ENCODE measurements at regions not wholly inside any gene's neighbourhood (a gene's known extent, or its start where the extent isn't known, plus 50 kb on each side); places are given as distances from the start of the nearest gene placed in this dataset.
"Not testable (repeated sequence)": the region's sequence is repeated elsewhere in the genome, so short reads cannot be mapped to it uniquely, and the experiment has no call there.

DNA sequence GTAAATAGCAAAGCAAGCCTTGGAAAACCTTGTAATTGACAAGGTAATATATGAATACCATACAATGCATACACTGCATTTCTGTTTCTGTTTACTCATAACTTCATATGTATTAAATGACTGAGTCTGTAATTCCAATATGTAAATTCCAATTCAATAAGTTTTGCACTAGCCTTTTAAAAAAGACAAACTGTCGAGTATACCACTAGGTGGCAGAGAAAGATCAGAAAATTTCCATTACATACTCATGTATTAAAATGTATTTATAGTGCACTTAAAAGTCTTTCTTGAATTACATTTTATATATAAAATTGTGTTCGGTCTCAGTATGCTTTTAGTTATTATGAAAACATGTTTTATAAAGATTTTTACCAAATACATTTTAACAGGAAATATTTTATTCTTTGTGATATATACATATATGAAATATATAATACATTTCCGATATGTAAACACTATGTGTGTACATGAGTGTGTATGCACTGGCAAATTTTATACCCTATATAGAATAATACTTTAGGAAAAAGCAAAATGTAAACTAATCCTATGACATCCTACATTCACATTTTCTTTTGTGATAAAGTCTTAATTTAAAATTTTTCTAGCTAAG is 216.8 kb downstream of the VGLL3 start:
- no peak overlapping the region for H3K27ac Mint-ChIP-seq
- Histone ChIP-seq H3K4me3 (ENCODE audit: low read depth, low read length) (no peak overlapping the region), H3K27ac (ENCODE audit: insufficient read depth, low read length, poor library complexity, severe bottlenecking) (no peak overlapping the region), H3K9me3 (ENCODE audit: control insufficient read depth in 2 of 2, low read length in 2 of 2) (no peaks in the 10 kb centered on the region), H3K27me3 (ENCODE audit: control insufficient read depth, insufficient read depth, low read length) (no peaks in the 10 kb centered on the region), H3K36me3 (ENCODE audit: control insufficient read depth, insufficient read depth, low read length) (no peaks in the 10 kb centered on the region), H3K4me1 (ENCODE audit: control insufficient read depth, insufficient read depth, low read length, poor library complexity, severe bottlenecking) (no peaks in the 10 kb centered on the region)
- H3K36me3 Mint-ChIP-seq: no peaks in the 10 kb centered on the region
- H3K4me3 Mint-ChIP-seq: no peak overlapping the region
- peak in 1 of 3 donors; percentile 7 for DNase-seq
- no peaks in the 10 kb centered on the region for H3K4me1 Mint-ChIP-seq
- ATAC-seq (ENCODE audit: low read depth in 2 of 2): no peak
- no peaks in the 10 kb centered on the region for H3K27me3 Mint-ChIP-seq
- peaks cover 0 to 5% (median 0%) of the 10 kb centered on the region in 7 donors for H3K9me3 Mint-ChIP-seq

DNA sequence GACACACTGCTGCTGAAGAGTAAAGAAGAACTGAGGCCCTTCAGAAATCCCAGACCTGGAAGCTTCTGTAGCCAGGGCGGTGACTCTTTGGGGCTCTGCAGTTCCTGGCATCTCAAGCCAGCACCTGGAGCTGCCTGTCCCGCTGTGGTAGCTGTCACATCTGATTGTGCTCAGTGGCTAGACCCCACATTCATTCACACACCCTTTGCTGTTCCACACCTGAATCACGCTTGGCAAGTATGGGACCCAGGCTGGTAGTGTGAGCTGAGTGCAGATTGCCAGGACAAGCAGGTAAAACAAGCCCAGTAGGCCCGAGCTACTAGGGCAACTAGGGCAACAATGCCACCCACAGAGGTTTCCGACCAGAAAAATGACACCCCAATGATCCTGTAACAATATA is 218.2 kb downstream of the VGLL3 start:
- no peaks in the 10 kb centered on the region for H3K36me3 Mint-ChIP-seq
- H3K27me3 Mint-ChIP-seq: no peaks in the 10 kb centered on the region
- no peaks in the 10 kb centered on the region for H3K9me3 ChIP-seq (ENCODE audit: control insufficient read depth in 2 of 2, low read length in 2 of 2)
- H3K27ac ChIP-seq (ENCODE audit: insufficient read depth, low read length, poor library complexity, severe bottlenecking): no peak overlapping the region
- peaks cover 0 to 2% (median 0%) of the 10 kb centered on the region in 7 donors for H3K9me3 Mint-ChIP-seq
- H3K27me3 ChIP-seq (ENCODE audit: control insufficient read depth, insufficient read depth, low read length): no peaks in the 10 kb centered on the region
- ATAC-seq (ENCODE audit: low read depth in 2 of 2) (no peak), DNase-seq (no peak)
- H3K4me3 ChIP-seq (ENCODE audit: low read depth, low read length): no peak overlapping the region
- no peaks in the 10 kb centered on the region for H3K4me1 ChIP-seq (ENCODE audit: control insufficient read depth, insufficient read depth, low read length, poor library complexity, severe bottlenecking)
- H3K4me1 Mint-ChIP-seq: no peaks in the 10 kb centered on the region
- H3K36me3 ChIP-seq (ENCODE audit: control insufficient read depth, insufficient read depth, low read length): no peaks in the 10 kb centered on the region
- H3K4me3 Mint-ChIP-seq: no peak overlapping the region
- H3K27ac Mint-ChIP-seq: no peak overlapping the region

DNA sequence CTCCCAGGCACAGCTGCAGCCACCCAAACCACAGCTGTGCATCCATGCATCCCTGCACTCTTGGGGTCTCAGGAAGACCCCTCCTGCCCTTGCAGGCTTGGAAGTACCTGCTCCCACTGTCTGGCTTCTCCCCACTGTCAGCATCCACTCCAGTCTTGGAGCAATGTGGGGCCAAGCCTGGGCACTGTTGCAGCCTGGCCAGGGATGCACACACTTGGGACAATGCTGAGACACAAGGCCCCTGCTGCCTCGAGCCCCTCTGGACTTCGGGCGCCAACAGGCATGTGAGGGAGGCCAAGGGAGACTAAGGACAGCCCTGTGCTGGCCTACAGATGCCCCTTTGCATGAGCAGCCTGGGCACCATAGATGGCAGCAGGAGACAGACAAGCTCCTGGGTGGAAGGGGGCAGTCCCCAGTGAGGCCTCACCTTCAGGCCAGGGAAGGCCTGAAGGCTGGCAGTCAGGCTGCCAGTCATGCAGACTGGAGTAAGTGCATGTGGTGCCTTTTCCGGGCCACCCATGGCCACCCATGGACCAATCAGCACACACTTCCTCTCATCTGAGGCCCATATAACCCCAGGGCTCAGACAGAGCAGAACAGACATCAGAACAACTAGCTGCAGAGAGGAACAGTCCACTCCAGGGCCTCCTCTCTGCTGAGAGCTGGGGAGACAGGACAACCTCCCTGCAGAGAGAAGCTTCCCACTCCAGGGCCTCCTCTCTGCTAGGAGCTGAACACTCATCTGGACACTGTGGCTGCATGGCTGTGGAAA is 219.0 kb downstream of the VGLL3 start:
- H3K36me3 Mint-ChIP-seq: no peaks in the 10 kb centered on the region
- ATAC-seq (ENCODE audit: low read depth in 2 of 2): peak in 1 of 2 donors; percentile 12
- no peak for DNase-seq
- no peak overlapping the region for H3K27ac Mint-ChIP-seq
- H3K27me3 ChIP-seq (ENCODE audit: control insufficient read depth, insufficient read depth, low read length): no peaks in the 10 kb centered on the region
- no peaks in the 10 kb centered on the region for H3K4me1 ChIP-seq (ENCODE audit: control insufficient read depth, insufficient read depth, low read length, poor library complexity, severe bottlenecking)
- H3K9me3 ChIP-seq (ENCODE audit: control insufficient read depth in 2 of 2, low read length in 2 of 2): no peaks in the 10 kb centered on the region
- peaks cover 0 to 2% (median 0%) of the 10 kb centered on the region in 7 donors for H3K9me3 Mint-ChIP-seq
- H3K36me3 ChIP-seq (ENCODE audit: control insufficient read depth, insufficient read depth, low read length): no peaks in the 10 kb centered on the region
- H3K4me3 ChIP-seq (ENCODE audit: low read depth, low read length): no peak overlapping the region
- no peak overlapping the region for H3K27ac ChIP-seq (ENCODE audit: insufficient read depth, low read length, poor library complexity, severe bottlenecking)
- H3K27me3 Mint-ChIP-seq: no peaks in the 10 kb centered on the region
- no peaks in the 10 kb centered on the region for H3K4me1 Mint-ChIP-seq
- no peak overlapping the region for H3K4me3 Mint-ChIP-seq

- Histone ChIP-seq H3K36me3 (ENCODE audit: control insufficient read depth, insufficient read depth, low read length) (no peaks in the 10 kb centered on the region), H3K27ac (ENCODE audit: insufficient read depth, low read length, poor library complexity, severe bottlenecking) (no peak overlapping the region), H3K27me3 (ENCODE audit: control insufficient read depth, insufficient read depth, low read length) (no peaks in the 10 kb centered on the region), H3K9me3 (ENCODE audit: control insufficient read depth in 2 of 2, low read length in 2 of 2) (no peaks in the 10 kb centered on the region), H3K4me1 (ENCODE audit: control insufficient read depth, insufficient read depth, low read length, poor library complexity, severe bottlenecking) (no peaks in the 10 kb centered on the region), H3K4me3 (ENCODE audit: low read depth, low read length) (no peak overlapping the region)
- H3K9me3 Mint-ChIP-seq: peaks cover 0 to 10% (median 2%) of the 10 kb centered on the region in 7 donors
- no peaks in the 10 kb centered on the region for H3K36me3 Mint-ChIP-seq
- no peaks in the 10 kb centered on the region for H3K27me3 Mint-ChIP-seq
- ATAC-seq (ENCODE audit: low read depth in 2 of 2): no peak
- H3K4me1 Mint-ChIP-seq: no peaks in the 10 kb centered on the region
- DNase-seq: no peak
- no peak overlapping the region for H3K4me3 Mint-ChIP-seq
- H3K27ac Mint-ChIP-seq: no peak overlapping the region
These were observed 224.6 kb downstream of the VGLL3 start for GRCh38 chr3:86766331-86766730.

DNA sequence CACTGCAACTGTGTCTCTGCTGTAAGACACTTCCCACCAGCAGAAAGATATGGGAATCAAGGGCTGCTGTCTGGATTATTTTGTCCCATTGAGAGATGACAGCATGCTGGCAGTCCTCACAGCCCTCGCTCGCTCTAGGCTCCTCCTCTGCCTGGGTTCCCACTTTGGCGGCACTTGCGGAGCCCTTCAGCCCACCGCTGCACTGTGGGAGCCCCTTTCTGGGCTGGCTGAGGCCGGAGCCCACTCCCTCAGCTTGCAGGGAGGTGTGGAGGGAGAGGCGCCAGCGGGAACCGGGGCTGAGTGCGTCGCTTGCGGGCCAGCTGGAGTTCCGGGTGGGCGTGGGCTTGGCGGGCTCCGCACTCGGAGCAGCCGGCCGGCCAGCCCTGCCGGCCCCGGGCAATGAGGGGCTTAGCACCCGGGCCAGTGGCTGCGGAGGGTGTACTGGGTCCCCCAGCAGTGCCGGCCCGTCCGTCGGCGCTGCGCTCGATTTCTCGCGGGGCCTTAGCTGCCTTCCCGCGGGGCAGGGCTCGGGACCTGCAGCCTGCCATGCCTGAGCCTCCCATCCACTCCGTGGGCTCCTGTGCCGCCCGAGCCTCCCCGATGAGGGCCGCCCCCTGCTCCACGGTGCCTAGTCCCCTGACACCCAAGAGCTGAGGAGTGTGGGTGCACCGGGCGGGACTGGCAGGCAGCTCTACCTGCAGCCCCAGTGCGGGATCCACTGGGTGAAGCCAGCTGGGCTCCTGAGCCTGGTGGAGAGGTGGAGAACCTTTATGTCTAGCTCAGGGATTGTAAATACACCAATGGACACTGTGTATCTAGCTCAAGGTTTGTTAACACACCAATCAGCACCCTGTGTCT is 233.4 kb downstream of the VGLL3 start:
- not testable (repeated sequence) for H3K27ac ChIP-seq (ENCODE audit: insufficient read depth, low read length, poor library complexity, severe bottlenecking); H3K9me3 ChIP-seq (ENCODE audit: control insufficient read depth in 2 of 2, low read length in 2 of 2); H3K27me3 ChIP-seq (ENCODE audit: control insufficient read depth, insufficient read depth, low read length); DNase-seq; H3K4me1 ChIP-seq (ENCODE audit: control insufficient read depth, insufficient read depth, low read length, poor library complexity, severe bottlenecking); H3K27me3 Mint-ChIP-seq; H3K36me3 ChIP-seq (ENCODE audit: control insufficient read depth, insufficient read depth, low read length); ATAC-seq (ENCODE audit: low read depth in 2 of 2); H3K27ac Mint-ChIP-seq; H3K36me3 Mint-ChIP-seq; H3K4me3 ChIP-seq (ENCODE audit: low read depth, low read length); H3K4me1 Mint-ChIP-seq; H3K4me3 Mint-ChIP-seq
- H3K9me3 Mint-ChIP-seq: peaks cover 0 to 21% (median 10%) of the 10 kb centered on the region in 7 donors

DNA sequence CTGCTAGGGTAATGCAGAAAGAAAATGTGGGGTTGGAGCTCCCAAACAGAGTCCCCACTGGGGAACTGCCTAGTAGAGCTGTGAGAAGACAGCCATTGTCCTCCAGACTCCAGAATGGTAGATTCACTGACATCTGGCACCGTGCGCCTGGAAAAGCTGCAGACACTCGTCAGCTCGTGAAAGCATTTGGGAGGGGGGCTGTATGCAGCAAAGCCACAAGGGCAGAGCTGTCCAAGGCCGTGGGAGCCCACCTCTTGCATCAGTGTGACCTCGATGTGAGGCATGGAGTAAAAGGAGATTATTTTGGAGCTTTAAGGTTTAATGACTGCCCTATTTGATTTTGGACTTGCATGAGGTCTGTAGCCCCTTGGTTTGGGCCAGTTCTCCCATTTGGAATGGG is 242.9 kb downstream of the VGLL3 start:
- ATAC-seq (ENCODE audit: low read depth in 2 of 2) (no peak), DNase-seq (no peak)
- Mint-ChIP-seq H3K9me3 (peaks cover 0 to 27% (median 6%) of the 10 kb centered on the region in 7 donors), H3K27ac (no peak overlapping the region), H3K4me1 (no peaks in the 10 kb centered on the region), H3K36me3 (no peaks in the 10 kb centered on the region), H3K27me3 (no peaks in the 10 kb centered on the region), H3K4me3 (no peak overlapping the region)
- no peaks in the 10 kb centered on the region for H3K9me3 ChIP-seq (ENCODE audit: control insufficient read depth in 2 of 2, low read length in 2 of 2)
- no peaks in the 10 kb centered on the region for H3K36me3 ChIP-seq (ENCODE audit: control insufficient read depth, insufficient read depth, low read length)
- no peaks in the 10 kb centered on the region for H3K4me1 ChIP-seq (ENCODE audit: control insufficient read depth, insufficient read depth, low read length, poor library complexity, severe bottlenecking)
- no peak overlapping the region for H3K27ac ChIP-seq (ENCODE audit: insufficient read depth, low read length, poor library complexity, severe bottlenecking)
- no peak overlapping the region for H3K4me3 ChIP-seq (ENCODE audit: low read depth, low read length)
- no peaks in the 10 kb centered on the region for H3K27me3 ChIP-seq (ENCODE audit: control insufficient read depth, insufficient read depth, low read length)

DNA sequence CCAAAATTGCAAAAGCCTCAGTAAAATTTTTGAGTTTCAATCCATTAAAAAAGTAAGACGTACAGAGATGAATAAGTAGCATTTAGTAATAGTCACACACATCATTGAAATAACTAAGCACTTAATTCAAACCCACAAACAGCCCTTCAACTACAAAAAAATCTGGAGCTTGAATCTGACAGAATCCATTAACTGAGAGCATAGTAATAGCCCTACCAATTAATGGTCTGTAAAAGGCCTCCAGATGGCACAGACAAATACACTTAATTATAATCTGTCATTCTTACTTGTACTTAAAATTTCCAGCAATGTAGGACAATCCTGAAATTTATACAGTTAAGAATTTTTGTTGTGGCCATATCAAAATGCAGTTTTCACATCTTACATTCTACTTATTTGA is 246.9 kb downstream of the VGLL3 start:
- H3K4me3 ChIP-seq (ENCODE audit: low read depth, low read length): no peak overlapping the region
- Mint-ChIP-seq H3K4me3 (no peak overlapping the region), H3K27ac (no peak overlapping the region), H3K27me3 (no peaks in the 10 kb centered on the region), H3K9me3 (peaks cover 0 to 8% (median 6%) of the 10 kb centered on the region in 7 donors), H3K4me1 (no peaks in the 10 kb centered on the region), H3K36me3 (no peaks in the 10 kb centered on the region)
- H3K36me3 ChIP-seq (ENCODE audit: control insufficient read depth, insufficient read depth, low read length): no peaks in the 10 kb centered on the region
- no peaks in the 10 kb centered on the region for H3K9me3 ChIP-seq (ENCODE audit: control insufficient read depth in 2 of 2, low read length in 2 of 2)
- no peak for DNase-seq
- no peak for ATAC-seq (ENCODE audit: low read depth in 2 of 2)
- H3K4me1 ChIP-seq (ENCODE audit: control insufficient read depth, insufficient read depth, low read length, poor library complexity, severe bottlenecking): no peaks in the 10 kb centered on the region
- no peak overlapping the region for H3K27ac ChIP-seq (ENCODE audit: insufficient read depth, low read length, poor library complexity, severe bottlenecking)
- no peaks in the 10 kb centered on the region for H3K27me3 ChIP-seq (ENCODE audit: control insufficient read depth, insufficient read depth, low read length)

Measured in CD4-positive, CD25-positive, alpha-beta regulatory T cell (primary cell).